Inferior parietal cortex (tissue), 1 donor: ENCODE measurements at regions not wholly inside any gene's neighbourhood (a gene's known extent, or its start where the extent isn't known, plus 50 kb on each side); places are given as distances from the start of the nearest gene placed in this dataset.
A peak's percentile ranks its signal among the peaks of the same experiment; 100 is the strongest.
"Not testable (repeated sequence)": the region's sequence is repeated elsewhere in the genome, so short reads cannot be mapped to it uniquely, and the experiment has no call there.

Experiments
- DNase-seq: peaks from one replicate; pipeline ENCODE4 v3.0.0-alpha.2; 2016; ENCODE audit errors: extremely low spot score

GRCh38 chr4:75422998-75423397 is 91.2 kb downstream of the RCHY1 start:
- no peak for DNase-seq

GRCh38 chr4:75412746-75413145 is 101.5 kb downstream of the RCHY1 start:
- no peak for DNase-seq

GRCh38 chr4:75398501-75398900 is 115.7 kb downstream of the RCHY1 start:
- no peak for DNase-seq

GRCh38 chr4:75391489-75392166 is 122.6 kb downstream of the RCHY1 start:
- no peak for DNase-seq

GRCh38 chr4:75386426-75386825 is 127.8 kb downstream of the RCHY1 start:
- DNase-seq, result not testable (repeated sequence)

GRCh38 chr4:75385106-75385505 is 129.1 kb downstream of the RCHY1 start:
- DNase-seq, result no peak

- DNase-seq, result no peak
These were observed 137.7 kb downstream of the RCHY1 start for GRCh38 chr4:75376543-75376942.

GRCh38 chr4:75371915-75372314 is 142.3 kb downstream of the RCHY1 start:
- DNase-seq, result no peak

- no peak for DNase-seq
These were observed 143.6 kb downstream of the RCHY1 start for GRCh38 chr4:75370576-75370975.

GRCh38 chr4:75345423-75345822 is 168.8 kb downstream of the RCHY1 start:
- no peak for DNase-seq

- no peak for DNase-seq
These were observed 169.3 kb downstream of the RCHY1 start for GRCh38 chr4:75344915-75345314.

- DNase-seq, result no peak
These were observed 170.9 kb downstream of the RCHY1 start for GRCh38 chr4:75343333-75343732.

GRCh38 chr4:75340561-75340960 is 173.6 kb downstream of the RCHY1 start:
- DNase-seq, result no peak

- no peak for DNase-seq
These were observed 175.8 kb downstream of the RCHY1 start for GRCh38 chr4:75338352-75338880.

- no peak for DNase-seq
These were observed 186.2 kb downstream of the RCHY1 start for GRCh38 chr4:75327804-75328512.

GRCh38 chr4:75325318-75325979 is 188.8 kb downstream of the RCHY1 start:
- DNase-seq, result peak; percentile 42

GRCh38 chr4:75321484-75321883 is 192.7 kb downstream of the RCHY1 start:
- no peak for DNase-seq

GRCh38 chr4:75317641-75318040 is 196.6 kb downstream of the RCHY1 start:
- not testable (repeated sequence) for DNase-seq

- no peak for DNase-seq
These were observed 206.2 kb downstream of the RCHY1 start for GRCh38 chr4:75308049-75308448.

- no peak for DNase-seq
These were observed 207.7 kb downstream of the RCHY1 start for GRCh38 chr4:75306506-75306905.

GRCh38 chr4:75302648-75303047 is 211.6 kb downstream of the RCHY1 start:
- no peak for DNase-seq

- no peak for DNase-seq
These were observed 224.2 kb downstream of the RCHY1 start for GRCh38 chr4:75289914-75290582.
